ENCODE measurements at regions not wholly inside any gene's neighbourhood (a gene's known extent, or its start where the extent isn't known, plus 50 kb on each side); places are given as distances from the start of the nearest gene placed in this dataset.

DNA sequence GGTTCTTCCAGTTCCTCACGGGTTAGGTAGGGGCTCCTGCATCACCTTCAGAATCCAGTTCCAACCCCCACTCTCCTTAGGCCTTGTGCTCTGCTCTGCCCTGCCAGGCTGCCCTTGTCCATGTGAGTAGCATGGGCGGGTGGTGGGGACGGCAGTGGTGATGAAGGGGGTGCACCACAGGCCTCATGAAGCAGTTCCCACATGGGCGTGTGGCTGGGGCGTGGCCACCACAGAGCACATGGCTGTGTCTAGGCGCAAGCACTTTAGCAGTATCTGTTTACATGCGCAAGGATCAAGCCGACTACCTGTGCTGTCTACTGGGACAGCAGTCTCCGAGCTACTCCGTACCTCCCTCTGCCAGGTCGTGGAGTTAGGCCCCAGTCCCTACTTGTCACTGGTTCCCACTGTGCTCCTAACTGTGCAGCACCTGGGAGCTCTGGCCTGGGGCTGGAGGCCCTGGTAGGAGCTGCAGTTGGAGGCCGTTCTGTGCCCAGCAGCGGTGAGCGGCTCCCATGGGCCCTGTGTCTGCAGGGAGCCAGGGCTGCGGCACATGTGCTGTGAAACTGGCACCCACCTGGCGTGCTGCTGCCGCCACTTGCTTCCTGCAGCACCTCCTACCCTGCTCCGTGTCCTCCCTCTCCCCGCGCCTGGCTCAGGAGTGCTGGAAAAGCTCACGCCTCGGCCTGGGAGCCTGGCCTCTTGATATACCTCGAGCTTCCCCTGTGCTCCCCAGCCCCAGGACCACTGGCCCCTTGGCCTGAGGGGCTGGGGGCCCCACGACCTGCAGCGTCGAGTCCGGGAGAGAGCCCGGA is 53.5 kb downstream of the PLXNA1 start:
- no peak for TF ChIP-seq EZH2phosphoT487 (IDR thresholded peaks at IDR 0.05; ENCODE audit: insufficient read depth, low read depth)
- no peak for TF ChIP-seq EZH2 (IDR thresholded peaks at IDR 0.05; ENCODE audit: insufficient read depth, poor library complexity, severe bottlenecking)
